GM12878 (cell line): ENCODE measurements at regions not wholly inside any gene's neighbourhood (a gene's known extent, or its start where the extent isn't known, plus 50 kb on each side); places are given as distances from the start of the nearest gene placed in this dataset.

Experiments
- ATAC-seq: fragments of 200-7000 bp; cut with Tn5 transposase; 3 replicates; pipeline ENCODE4 v1.9.1; 2020; ENCODE audit warnings: mild to moderate bottlenecking, moderate library complexity
- BruUV-seq: library from RNA; stranded (reverse); fragments of 400-500 nt; replicated peaks from 2 replicates; lab custom pipeline; 2021; lab: Mats Ljungman, UMichigan
- CTCF ChIA-PET: fragments of 300-600 bp; sonication (Branson Sonifier 250); formaldehyde crosslinking; extraction: SDS; loops from one replicate; lab custom pipeline; 2021; ENCODE audit warnings: inconsistent platforms; lab: Yijun Ruan, JAX
- POLR2A ChIA-PET: fragments of 350-600 bp; formaldehyde crosslinking; extraction: SDS; loops from one replicate; lab custom pipeline; 2021; ENCODE audit warnings: inconsistent platforms; lab: Charles Lee
- RAD21 ChIA-PET: fragments of 300-600 bp; sonication (Branson Sonifier 250); formaldehyde crosslinking; loops from one replicate; lab custom pipeline; 2023; ENCODE audit warnings: antibody characterized with exemption; ENCODE audit not compliant: unreplicated experiment; lab: Charles Lee
- SMC1A ChIA-PET: fragments of 300-600 bp; sonication (Branson Sonifier 250); formaldehyde crosslinking; loops from one replicate; lab custom pipeline; 2023; ENCODE audit not compliant: unreplicated experiment, uncharacterized antibody; lab: Charles Lee
- DNase-seq: peaks from one replicate; pipeline ENCODE4 v3.0.0-alpha.2; 2011; ENCODE audit warnings: low read depth, low spot score
- FAIRE-seq: peaks from 3 replicates; lab custom pipeline; 2011; peaks lifted over from hg19 to GRCh38; lab: Jason Lieb, UNC
- H2AFZ ChIP-seq: 2 replicates; pipeline ENCODE4 v1.6.0; 2011; ENCODE audit warnings: low read depth, low read length, control low read depth; ENCODE audit not compliant: control insufficient read depth
- H3K27ac ChIP-seq: 2 replicates; pipeline ENCODE4 v1.5.1; 2011; ENCODE audit warnings: control low read depth; ENCODE audit not compliant: control insufficient read depth, insufficient read depth
- H3K27me3 ChIP-seq, 2 experiments: replicated peaks in 1 of 2; 2 replicates each; pipeline versions ENCODE4 v1.6.0 to v1.6.1; 2011; ENCODE audit warnings: low read length in 1 of 2; ENCODE audit not compliant: control insufficient read depth in 2 of 2, insufficient read depth in 2 of 2
- H3K36me3 ChIP-seq, 2 experiments: 2 replicates each; pipeline ENCODE4 v1.5.1; 2011; ENCODE audit warnings: low read length in 1 of 2; ENCODE audit not compliant: control insufficient read depth in 2 of 2, insufficient read depth in 2 of 2
- H3K4me1 ChIP-seq: 2 replicates; pipeline ENCODE4 v1.6.1; 2011; ENCODE audit warnings: mild to moderate bottlenecking, low read length, moderate library complexity, mixed read lengths; ENCODE audit not compliant: control insufficient read depth, insufficient read depth
- H3K4me2 ChIP-seq: 2 replicates; pipeline ENCODE4 v1.6.0; 2011; ENCODE audit warnings: control low read depth; ENCODE audit not compliant: control insufficient read depth, insufficient read depth
- H3K4me3 ChIP-seq: fragments of 200-600 bp; sonication (generic); 2 replicates; pipeline ENCODE4 v1.5.1; 2016
- H3K79me2 ChIP-seq: 2 replicates; pipeline ENCODE4 v1.6.0; 2011; ENCODE audit warnings: low read length; ENCODE audit not compliant: control insufficient read depth, insufficient read depth
- H3K9ac ChIP-seq: 2 replicates; pipeline ENCODE4 v1.8.0; 2011; ENCODE audit warnings: low read length, control low read depth, mixed read lengths; ENCODE audit not compliant: control insufficient read depth, insufficient read depth
- H3K9me3 ChIP-seq: replicated peaks from 3 replicates; pipeline ENCODE4 v1.5.1; 2011; ENCODE audit warnings: mild to moderate bottlenecking, low read length; ENCODE audit not compliant: control insufficient read depth, insufficient read depth
- H4K20me1 ChIP-seq: 2 replicates; pipeline ENCODE4 v1.6.0; 2011; ENCODE audit not compliant: control insufficient read depth, insufficient read depth
- ATF7 ChIP-seq: fragments of 450-650 bp; IDR thresholded peaks from 2 replicates; pipeline ENCODE4 v1.6.1; 2016; ENCODE audit warnings: low read depth, mild to moderate bottlenecking
- CREM ChIP-seq: IDR thresholded peaks from 2 replicates; pipeline ENCODE4 v1.6.1; 2014; ENCODE audit warnings: antibody characterized with exemption, low read depth
- FOXM1 ChIP-seq: IDR thresholded peaks from 2 replicates; pipeline ENCODE4 v1.6.1; 2012; ENCODE audit warnings: low read depth, mild to moderate bottlenecking, inconsistent platforms, low read length, moderate library complexity
- HSF1 ChIP-seq: fragments of 150-350 bp; IDR thresholded peaks from 2 replicates; pipeline ENCODE4 v1.6.1; 2014; ENCODE audit warnings: mild to moderate bottlenecking, low read depth, low read length
- NKRF ChIP-seq: fragments of 450-650 bp; conservative IDR thresholded peaks from 2 replicates; pipeline ENCODE4 v1.6.1; 2017; ENCODE audit warnings: mild to moderate bottlenecking, moderate library complexity
- RCOR1 ChIP-seq: conservative IDR thresholded peaks from 2 replicates; pipeline ENCODE4 v1.6.1; 2012; ENCODE audit warnings: low read depth, low read length, improper control_type of control experiment
- SIN3A ChIP-seq: IDR thresholded peaks from 2 replicates; pipeline ENCODE4 v1.6.1; 2012; ENCODE audit warnings: low read depth, low read length, improper control_type of control experiment
- SREBF1 ChIP-seq: IDR thresholded peaks from 2 replicates; pipeline ENCODE4 v1.6.1; 2012; ENCODE audit warnings: mild to moderate bottlenecking, low read length
- ZNF592 ChIP-seq: fragments of 450-650 bp; IDR thresholded peaks from 2 replicates; pipeline ENCODE4 v1.6.1; 2017; ENCODE audit warnings: mild to moderate bottlenecking, moderate library complexity
- WGBS: methylation state at CpG from one replicate; pipeline ENCODE4 v1.1.6; 2016; ENCODE audit warnings: low lambda C conversion rate; ENCODE audit not compliant: insufficient replicate concordance, insufficient coverage; ENCODE audit errors: missing lambda C conversion rate; 5-methylcytosine and 5-hydroxymethylcytosine counted together
- in situ Hi-C: fragments of 300-500 bp; cut with MboI; formaldehyde crosslinking; loops from 9 replicates; pipeline ENCODE4 v1.14.3; 2018; ENCODE audit warnings: mixed read lengths
- intact Hi-C: fragments of 100-400 bp; cut with micrococcal nuclease; formaldehyde crosslinking; loops from one replicate; pipeline ENCODE4 v1.14.2; 2022; ENCODE audit not compliant: unreplicated experiment
- TF ChIP-seq, protein P1 (sequence below): fragments of 150-350 bp; IDR thresholded peaks from 2 replicates; pipeline ENCODE4 v1.6.1; 2016; ENCODE audit warnings: low read depth, low read length
- TF ChIP-seq, protein P2 (sequence below): fragments of 450-650 bp; IDR thresholded peaks from 2 replicates; pipeline ENCODE4 v1.6.1; 2017; ENCODE audit warnings: borderline replicate concordance

DNA sequence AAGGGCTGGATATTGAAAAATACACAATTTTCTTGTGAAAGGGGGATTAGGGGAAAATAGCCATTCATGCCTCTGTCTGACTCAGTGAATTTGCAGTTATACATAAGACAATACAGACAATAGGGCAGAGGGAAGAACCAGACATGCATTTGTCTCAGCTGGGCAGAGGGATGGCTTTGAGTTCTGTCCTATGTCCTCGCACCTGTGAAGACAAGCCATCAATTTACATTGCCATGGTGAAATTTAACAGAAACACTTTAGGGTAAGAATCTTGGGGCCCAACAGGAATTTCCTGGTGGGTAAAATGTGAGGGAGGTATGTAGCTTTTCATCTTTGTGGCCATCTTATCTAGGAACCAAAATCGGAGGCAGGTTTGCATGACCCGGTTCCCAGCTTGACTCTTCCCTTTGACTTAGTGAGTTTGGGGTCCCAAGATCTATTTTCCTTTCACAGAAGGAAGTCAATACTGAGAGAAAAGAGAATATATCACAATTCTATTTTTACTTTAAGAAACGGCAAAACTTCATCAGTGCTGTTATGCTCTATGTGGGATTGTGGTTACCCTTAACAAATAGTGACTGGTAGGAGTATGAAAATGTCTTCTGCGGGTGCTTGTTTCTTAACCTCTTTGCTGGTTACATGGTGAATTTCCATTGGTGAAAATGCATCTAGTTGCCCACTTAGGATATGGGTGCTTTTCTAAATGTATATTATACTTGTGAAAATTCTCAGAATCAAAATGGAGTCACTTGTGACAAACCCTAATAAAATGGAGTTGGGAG lies 221.8 kb downstream of the SPP2 start:
- Histone ChIP-seq H3K36me3 (no peaks in the 10 kb centered on the region), H3K27ac (no peak overlapping the region), H3K4me3 (no peak overlapping the region), H3K4me2 (no peak overlapping the region), H3K79me2 (no peaks in the 10 kb centered on the region), H3K27me3 (no peaks in the 10 kb centered on the region), H4K20me1 (no peaks in the 10 kb centered on the region), H3K9ac (no peak overlapping the region), H3K4me1 (no peaks in the 10 kb centered on the region), H2AFZ (no peak overlapping the region), H3K9me3 (no peaks in the 10 kb centered on the region)
- no TSS peak for BruUV-seq
- CTCF ChIA-PET: interaction anchor here (1.0 kb wide), 1 partner anchor 877 kb away, joined by 3 read pairs; no protein-coding TSS in a partner anchor
- 51% methylated on average over 5 of the region's 5 CpGs for whole genome bisulfite sequencing
- intact Hi-C loops (no loop called here), in situ Hi-C loops (no loop called here)
- no peak for FAIRE-seq
- no peak for DNase-seq
- RAD21 ChIA-PET: no interaction called here
- SMC1A ChIA-PET: no interaction called here
- POLR2A ChIA-PET: no interaction called here
- ATAC-seq: no peak
- TF ChIP-seq ZNF592 (no peak), HSF1 (no peak), ATF7 (no peak), CREM (no peak), NKRF (no peak), SREBF1 (no peak), FOXM1 (no peak), RCOR1 (no peak), SIN3A (no peak)
- TF ChIP-seq, protein P1, sequence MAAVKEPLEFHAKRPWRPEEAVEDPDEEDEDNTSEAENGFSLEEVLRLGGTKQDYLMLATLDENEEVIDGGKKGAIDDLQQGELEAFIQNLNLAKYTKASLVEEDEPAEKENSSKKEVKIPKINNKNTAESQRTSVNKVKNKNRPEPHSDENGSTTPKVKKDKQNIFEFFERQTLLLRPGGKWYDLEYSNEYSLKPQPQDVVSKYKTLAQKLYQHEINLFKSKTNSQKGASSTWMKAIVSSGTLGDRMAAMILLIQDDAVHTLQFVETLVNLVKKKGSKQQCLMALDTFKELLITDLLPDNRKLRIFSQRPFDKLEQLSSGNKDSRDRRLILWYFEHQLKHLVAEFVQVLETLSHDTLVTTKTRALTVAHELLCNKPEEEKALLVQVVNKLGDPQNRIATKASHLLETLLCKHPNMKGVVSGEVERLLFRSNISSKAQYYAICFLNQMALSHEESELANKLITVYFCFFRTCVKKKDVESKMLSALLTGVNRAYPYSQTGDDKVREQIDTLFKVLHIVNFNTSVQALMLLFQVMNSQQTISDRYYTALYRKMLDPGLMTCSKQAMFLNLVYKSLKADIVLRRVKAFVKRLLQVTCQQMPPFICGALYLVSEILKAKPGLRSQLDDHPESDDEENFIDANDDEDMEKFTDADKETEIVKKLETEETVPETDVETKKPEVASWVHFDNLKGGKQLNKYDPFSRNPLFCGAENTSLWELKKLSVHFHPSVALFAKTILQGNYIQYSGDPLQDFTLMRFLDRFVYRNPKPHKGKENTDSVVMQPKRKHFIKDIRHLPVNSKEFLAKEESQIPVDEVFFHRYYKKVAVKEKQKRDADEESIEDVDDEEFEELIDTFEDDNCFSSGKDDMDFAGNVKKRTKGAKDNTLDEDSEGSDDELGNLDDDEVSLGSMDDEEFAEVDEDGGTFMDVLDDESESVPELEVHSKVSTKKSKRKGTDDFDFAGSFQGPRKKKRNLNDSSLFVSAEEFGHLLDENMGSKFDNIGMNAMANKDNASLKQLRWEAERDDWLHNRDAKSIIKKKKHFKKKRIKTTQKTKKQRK: no peak
- TF ChIP-seq, protein P2, sequence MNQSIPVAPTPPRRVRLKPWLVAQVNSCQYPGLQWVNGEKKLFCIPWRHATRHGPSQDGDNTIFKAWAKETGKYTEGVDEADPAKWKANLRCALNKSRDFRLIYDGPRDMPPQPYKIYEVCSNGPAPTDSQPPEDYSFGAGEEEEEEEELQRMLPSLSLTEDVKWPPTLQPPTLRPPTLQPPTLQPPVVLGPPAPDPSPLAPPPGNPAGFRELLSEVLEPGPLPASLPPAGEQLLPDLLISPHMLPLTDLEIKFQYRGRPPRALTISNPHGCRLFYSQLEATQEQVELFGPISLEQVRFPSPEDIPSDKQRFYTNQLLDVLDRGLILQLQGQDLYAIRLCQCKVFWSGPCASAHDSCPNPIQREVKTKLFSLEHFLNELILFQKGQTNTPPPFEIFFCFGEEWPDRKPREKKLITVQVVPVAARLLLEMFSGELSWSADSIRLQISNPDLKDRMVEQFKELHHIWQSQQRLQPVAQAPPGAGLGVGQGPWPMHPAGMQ: no peak
